ENCODE measurements at regions not wholly inside any gene's neighbourhood (a gene's known extent, or its start where the extent isn't known, plus 50 kb on each side); places are given as distances from the start of the nearest gene placed in this dataset.

- no peak for DNase-seq (ENCODE audit: low read depth in 2 of 2)
Measured at GRCh38 chr5:165624166-165624946, 2118.9 kb downstream of the MAT2B start.

- no peak for DNase-seq (ENCODE audit: low read depth in 2 of 2)
Measured at GRCh38 chr5:165626161-165626560, 2120.7 kb downstream of the MAT2B start.

GRCh38 chr5:165627548-165628170 lies 2122.2 kb downstream of the MAT2B start:
- DNase-seq (ENCODE audit: low read depth in 2 of 2), result no peak

GRCh38 chr5:165630261-165630778 lies 2124.9 kb downstream of the MAT2B start:
- DNase-seq (ENCODE audit: low read depth in 2 of 2), result no peak

DNA sequence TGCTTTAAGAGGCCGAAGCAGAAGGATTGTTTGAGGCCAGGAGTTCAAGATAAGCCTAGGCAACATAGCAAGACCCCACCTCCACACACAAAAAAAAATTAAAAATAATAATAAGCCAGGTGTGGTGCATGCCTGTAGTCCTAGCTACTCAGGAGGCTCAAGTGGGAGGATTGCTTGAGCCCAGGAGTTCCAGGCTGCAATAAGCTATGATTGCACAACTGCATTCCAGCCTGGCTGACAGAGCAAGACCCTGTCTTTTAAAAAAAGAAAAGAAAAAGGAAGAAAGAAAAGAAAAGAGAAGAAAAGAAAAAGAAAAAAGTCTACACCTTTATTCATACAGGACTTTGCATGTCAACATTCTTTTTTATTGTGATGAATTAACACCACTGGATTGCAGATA lies 2125.8 kb downstream of the MAT2B start:
- DNase-seq (ENCODE audit: low read depth in 2 of 2), result no peak

GRCh38 chr5:165642366-165642765 lies 2136.9 kb downstream of the MAT2B start:
- no peak for DNase-seq (ENCODE audit: low read depth in 2 of 2)

DNA sequence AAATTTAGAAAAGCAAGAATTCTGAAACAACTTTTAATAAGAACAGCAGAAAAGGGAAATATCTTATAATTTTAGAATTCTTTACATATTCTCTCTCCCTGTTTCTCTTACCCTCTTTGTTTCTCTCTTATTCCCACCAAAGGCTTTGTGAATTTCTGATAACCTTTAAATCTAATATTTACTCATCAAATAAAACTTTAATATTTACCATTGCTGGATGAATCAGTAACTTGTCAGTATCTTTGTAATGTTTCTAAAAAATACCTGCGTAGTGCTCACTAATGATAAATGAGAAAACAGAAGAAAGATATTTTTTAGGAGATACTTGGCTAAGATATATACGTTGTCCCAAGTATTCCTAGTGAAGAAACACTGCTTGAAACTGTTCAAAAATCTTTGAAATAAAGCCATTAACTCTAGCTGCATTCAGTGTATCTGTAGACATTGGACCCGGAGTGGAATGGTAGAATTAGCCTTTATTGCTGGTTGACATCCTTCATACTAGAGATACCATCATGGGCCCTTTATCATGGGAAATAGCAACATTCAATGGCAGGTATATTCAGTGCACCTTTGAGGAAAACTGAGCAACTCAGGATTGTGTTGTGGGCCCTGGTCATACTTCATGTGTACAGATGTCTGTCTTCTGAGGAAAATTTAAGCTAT lies 2160.4 kb downstream of the MAT2B start:
- DNase-seq (ENCODE audit: low read depth in 2 of 2), result no peak

DNA sequence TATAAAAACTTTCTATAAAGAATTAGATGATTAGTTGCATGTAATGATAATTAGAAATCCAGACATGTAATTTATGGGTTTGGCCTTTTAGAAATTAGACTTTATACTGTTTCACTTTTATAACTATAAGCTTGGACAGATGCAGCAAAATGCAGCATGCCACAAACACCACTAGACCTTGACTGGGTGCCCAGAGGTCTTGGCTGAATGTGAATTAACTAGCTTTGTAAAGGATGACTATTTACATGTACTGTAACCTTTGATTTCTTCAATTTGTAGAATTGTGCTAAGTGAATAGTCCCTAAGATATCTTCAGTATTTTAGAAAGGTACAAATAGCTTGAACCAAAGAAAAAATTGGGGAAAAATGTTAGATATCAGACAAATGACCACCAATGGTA lies 2168.1 kb downstream of the MAT2B start:
- DNase-seq (ENCODE audit: low read depth in 2 of 2), result no peak

DNA sequence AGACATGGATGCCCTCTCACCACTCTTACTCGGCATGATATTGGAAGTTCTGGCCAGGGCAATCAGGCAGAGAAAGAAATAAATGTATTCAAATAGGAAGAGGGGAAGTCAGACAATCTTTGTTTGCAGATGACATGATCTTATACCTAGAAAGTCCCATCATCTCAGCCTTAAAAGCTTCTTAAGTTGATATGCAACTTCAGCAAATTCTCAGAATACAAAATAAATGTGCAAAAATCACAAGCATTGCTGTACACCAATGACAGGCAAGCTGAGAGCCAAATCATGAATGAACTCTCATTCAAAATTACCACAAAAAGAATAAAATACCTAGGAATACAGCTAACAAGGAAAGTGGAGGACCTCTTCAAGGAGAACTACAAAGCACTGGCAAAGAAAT lies 2190.4 kb downstream of the MAT2B start:
- DNase-seq (ENCODE audit: low read depth in 2 of 2), result no peak

- DNase-seq (ENCODE audit: low read depth in 2 of 2), result no peak
Measured at GRCh38 chr5:165705960-165706359, 2200.5 kb downstream of the MAT2B start.

DNA sequence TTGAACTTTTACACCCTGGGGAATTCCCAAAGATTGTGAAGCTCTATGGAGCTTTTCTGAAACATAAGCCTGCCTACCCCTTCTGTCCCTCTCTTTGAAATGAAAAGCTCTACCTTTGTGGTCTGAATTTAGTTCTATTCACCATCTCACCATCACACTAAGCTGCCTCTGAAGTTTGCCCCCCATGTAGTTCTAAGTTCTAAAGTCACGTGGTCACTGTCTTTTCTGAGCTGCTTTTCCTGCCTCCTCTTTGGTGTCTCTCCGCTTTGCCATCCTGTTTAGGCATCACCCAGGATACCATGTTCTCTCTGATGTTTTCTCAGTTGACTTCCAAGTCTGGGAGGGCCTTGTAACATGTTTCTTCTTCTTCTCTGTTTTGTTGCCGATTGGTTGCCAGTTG lies 2206.6 kb downstream of the MAT2B start:
- DNase-seq (ENCODE audit: low read depth in 2 of 2), result no peak

DNA sequence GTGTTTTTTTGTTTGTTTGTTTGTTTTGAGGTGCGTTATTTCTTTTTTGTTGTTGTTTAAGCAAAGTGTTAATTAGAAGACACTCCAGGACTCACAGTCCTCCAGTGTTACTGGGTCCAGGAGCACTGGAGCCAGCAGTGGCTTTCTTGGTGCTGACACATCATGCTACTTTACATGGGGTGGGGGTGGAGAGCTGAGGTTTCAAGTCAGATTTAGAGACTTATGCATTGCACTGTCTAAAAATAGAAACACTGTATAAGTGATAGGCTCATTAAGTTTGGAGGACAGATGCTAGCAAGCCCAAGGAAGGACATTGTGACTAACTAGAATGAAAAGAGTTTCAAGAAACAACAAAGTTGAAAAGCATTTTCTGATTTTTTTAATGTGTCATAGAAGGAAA lies 2209.2 kb downstream of the MAT2B start:
- no peak for DNase-seq (ENCODE audit: low read depth in 2 of 2)

GRCh38 chr5:165720901-165721300 lies 2215.5 kb downstream of the MAT2B start:
- DNase-seq (ENCODE audit: low read depth in 2 of 2), result no peak

GRCh38 chr5:165722401-165722800 lies 2217.0 kb downstream of the MAT2B start:
- no peak for DNase-seq (ENCODE audit: low read depth in 2 of 2)

GRCh38 chr5:165723931-165724330 lies 2218.5 kb downstream of the MAT2B start:
- DNase-seq (ENCODE audit: low read depth in 2 of 2), result no peak

DNA sequence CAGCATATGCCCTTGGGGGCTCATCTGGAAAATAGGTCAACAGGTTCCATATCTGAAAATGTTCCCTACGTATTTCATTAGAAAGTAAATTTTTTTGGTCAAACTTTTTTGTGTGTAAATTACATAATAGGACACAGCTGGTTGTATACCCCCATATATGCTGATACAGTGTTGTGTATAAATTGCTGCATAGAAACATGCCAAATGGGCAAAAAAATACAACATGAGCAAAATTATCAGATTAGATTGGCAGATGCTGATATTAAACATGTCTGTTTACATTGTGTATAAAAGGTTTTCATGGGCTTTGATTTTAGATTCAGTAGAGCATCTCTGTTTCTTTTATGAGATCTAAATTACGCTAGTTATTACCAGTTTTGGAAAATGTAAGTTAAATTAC lies 2223.0 kb downstream of the MAT2B start:
- DNase-seq (ENCODE audit: low read depth in 2 of 2), result no peak

GRCh38 chr5:165735388-165735787 lies 2230.0 kb downstream of the MAT2B start:
- no peak for DNase-seq (ENCODE audit: low read depth in 2 of 2)

GRCh38 chr5:165739079-165739741 lies 2233.8 kb downstream of the MAT2B start:
- DNase-seq (ENCODE audit: low read depth in 2 of 2), result no peak

- DNase-seq (ENCODE audit: low read depth in 2 of 2), result no peak
Measured at GRCh38 chr5:165757791-165758190, 2252.4 kb downstream of the MAT2B start.

DNA sequence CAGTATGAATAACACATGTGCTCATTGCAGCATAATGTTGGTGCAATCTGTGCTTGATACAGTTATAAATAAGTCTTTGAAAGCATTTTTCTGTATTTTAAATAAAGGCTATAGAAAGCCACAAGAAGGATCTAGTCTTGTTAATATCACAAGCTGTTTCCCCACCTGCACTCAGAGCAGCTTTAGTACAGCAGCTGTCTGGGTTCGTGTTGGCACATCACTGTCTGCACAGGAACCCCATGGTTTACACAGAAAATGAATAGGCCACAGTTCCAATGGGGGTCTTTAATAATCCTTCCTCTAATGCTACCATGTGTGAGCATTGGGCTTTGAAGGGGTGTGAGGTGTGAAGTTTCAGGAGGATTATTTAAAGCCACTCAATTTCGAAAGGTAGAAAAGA lies 2269.7 kb downstream of the MAT2B start:
- no peak for DNase-seq (ENCODE audit: low read depth in 2 of 2)

GRCh38 chr5:165779505-165779904 lies 2274.1 kb downstream of the MAT2B start:
- no peak for DNase-seq (ENCODE audit: low read depth in 2 of 2)

DNA sequence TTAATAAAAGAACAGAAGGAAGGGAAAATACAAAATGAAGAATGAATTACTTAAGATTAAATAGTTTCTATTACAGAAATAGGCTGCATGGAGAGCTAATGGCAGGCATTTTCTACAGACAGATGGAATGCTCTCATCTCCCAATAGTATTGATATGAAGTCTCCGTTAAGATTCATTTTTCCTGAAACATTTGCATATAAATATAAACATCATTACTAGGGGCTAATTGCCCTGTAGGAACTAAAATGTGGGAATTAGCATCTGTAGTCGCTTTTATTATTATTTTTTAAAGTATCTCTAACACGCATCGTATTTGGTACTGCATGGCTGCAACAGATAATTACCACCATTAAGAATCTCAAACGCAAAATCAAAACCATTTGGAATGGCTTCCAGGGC lies 2275.5 kb downstream of the MAT2B start:
- DNase-seq (ENCODE audit: low read depth in 2 of 2), result no peak

Measured in stimulated activated CD4-positive, alpha-beta T cell treated with anti-CD3 and anti-CD28 coated beads, Interleukin-1b, Interleukin-23, amount 100 ng/mL, for 4 hours (primary cell).